ENCODE measurements at regions not wholly inside any gene's neighbourhood (a gene's known extent, or its start where the extent isn't known, plus 50 kb on each side); places are given as distances from the start of the nearest gene placed in this dataset.
"Not testable (repeated sequence)": the region's sequence is repeated elsewhere in the genome, so short reads cannot be mapped to it uniquely, and the experiment has no call there.

- TF ChIP-seq EZH2 (IDR thresholded peaks at IDR 0.05; ENCODE audit: low read length, missing control alignments) (no peak), CTCF (conservative IDR thresholded peaks at IDR 0.05 in 1 of 2, IDR thresholded peaks at IDR 0.05 in 1 of 2; ENCODE audit: low read depth in 1 of 2, low read length in 2 of 2) (no peak)
- no peaks in the 10 kb centered on the region for H3K9me3 ChIP-seq (ENCODE audit: control insufficient read depth, insufficient read depth, low read depth, low read length)
- DNase-seq (ENCODE audit: low read depth in 2 of 2): no peak
- H3K9ac ChIP-seq (ENCODE audit: insufficient read depth, low read length): no peak overlapping the region
- H3K27ac ChIP-seq (ENCODE audit: insufficient read depth, low read length): no peak overlapping the region
- no peaks in the 10 kb centered on the region for H3K4me1 ChIP-seq (ENCODE audit: control insufficient read depth, extremely low read depth, insufficient read depth, low read length)
- no peak overlapping the region for H3K4me2 ChIP-seq (ENCODE audit: extremely low read depth, insufficient read depth, low read length)
- no peaks in the 10 kb centered on the region for H3K36me3 ChIP-seq (ENCODE audit: control insufficient read depth, insufficient read depth, low read length)
- H3K27me3 ChIP-seq (ENCODE audit: control insufficient read depth, insufficient read depth, low read length): no peaks in the 10 kb centered on the region
- no peak overlapping the region for H3K4me3 ChIP-seq (replicated peaks in 1 of 4; ENCODE audit: control extremely low read depth in 1 of 4, insufficient read depth in 1 of 4, low read depth in 3 of 4, low read length in 4 of 4)
- no peak overlapping the region for H2AFZ ChIP-seq (ENCODE audit: low read length)
- H4K20me1 ChIP-seq (ENCODE audit: control insufficient read depth, extremely low read depth, insufficient read depth, low read length): no peaks in the 10 kb centered on the region
- no peaks in the 10 kb centered on the region for H3K79me2 ChIP-seq (ENCODE audit: control insufficient read depth, insufficient read depth, low read length)
Measured at GRCh38 chr2:190591437-190591836, 56.9 kb upstream of the NEMP2 start.

DNA sequence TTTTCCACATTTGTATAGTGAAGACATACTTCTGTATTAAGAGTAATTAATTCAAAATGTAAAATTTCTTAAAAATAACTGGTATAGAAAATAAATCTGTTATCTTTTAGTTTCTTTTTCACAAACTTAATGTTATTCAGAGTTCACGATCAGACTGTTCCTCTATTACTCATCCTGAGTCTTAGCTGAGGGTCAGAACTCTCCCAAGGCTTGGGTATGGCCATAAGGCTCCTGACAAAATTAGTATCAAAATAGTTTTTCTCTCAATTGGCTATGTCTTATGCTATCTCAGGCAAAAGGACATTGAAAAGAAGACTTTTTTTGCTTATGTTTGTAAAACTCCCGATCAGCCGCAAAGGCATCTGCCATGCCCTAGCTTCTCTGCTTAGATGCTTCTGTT, 56.1 kb upstream of the NAB1 start:
- H2AFZ ChIP-seq (ENCODE audit: low read length): no peak overlapping the region
- H3K27me3 ChIP-seq (ENCODE audit: control insufficient read depth, insufficient read depth, low read length): no peaks in the 10 kb centered on the region
- TF ChIP-seq EZH2 (IDR thresholded peaks at IDR 0.05; ENCODE audit: low read length, missing control alignments): no peak
- no peak for TF ChIP-seq CTCF (conservative IDR thresholded peaks at IDR 0.05 in 1 of 2, IDR thresholded peaks at IDR 0.05 in 1 of 2; ENCODE audit: low read depth in 1 of 2, low read length in 2 of 2)
- no peak overlapping the region for H3K4me2 ChIP-seq (ENCODE audit: extremely low read depth, insufficient read depth, low read length)
- no peaks in the 10 kb centered on the region for H3K9me3 ChIP-seq (ENCODE audit: control insufficient read depth, insufficient read depth, low read depth, low read length)
- H3K36me3 ChIP-seq (ENCODE audit: control insufficient read depth, insufficient read depth, low read length): no peaks in the 10 kb centered on the region
- H3K9ac ChIP-seq (ENCODE audit: insufficient read depth, low read length): no peak overlapping the region
- peak in 1 of 2 donors; percentile 27 for DNase-seq (ENCODE audit: low read depth in 2 of 2)
- H3K4me1 ChIP-seq (ENCODE audit: control insufficient read depth, extremely low read depth, insufficient read depth, low read length): no peaks in the 10 kb centered on the region
- H3K79me2 ChIP-seq (ENCODE audit: control insufficient read depth, insufficient read depth, low read length): no peaks in the 10 kb centered on the region
- no peaks in the 10 kb centered on the region for H4K20me1 ChIP-seq (ENCODE audit: control insufficient read depth, extremely low read depth, insufficient read depth, low read length)
- no peak overlapping the region for H3K27ac ChIP-seq (ENCODE audit: insufficient read depth, low read length)
- H3K4me3 ChIP-seq (replicated peaks in 1 of 4; ENCODE audit: control extremely low read depth in 1 of 4, insufficient read depth in 1 of 4, low read depth in 3 of 4, low read length in 4 of 4): no peak overlapping the region

DNA sequence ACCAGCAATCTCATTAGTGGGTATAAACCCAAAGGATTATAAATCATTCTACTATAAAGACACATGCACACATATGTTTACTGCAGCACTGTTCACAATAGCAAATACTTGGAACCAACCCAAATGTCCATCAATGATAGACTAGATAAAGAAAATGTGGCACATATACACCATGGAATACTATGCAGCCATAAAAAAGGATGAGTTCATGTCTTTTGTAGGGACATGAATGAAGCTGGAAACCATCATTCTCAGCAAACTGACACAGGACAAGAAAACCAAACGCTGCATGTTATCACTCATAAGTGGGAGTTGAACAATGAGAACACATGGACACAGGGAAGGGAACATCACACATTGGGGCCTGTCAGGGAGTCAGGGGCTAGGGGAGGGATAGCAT, 53.0 kb upstream of the NAB1 start:
- H3K4me2 ChIP-seq (ENCODE audit: extremely low read depth, insufficient read depth, low read length); H3K9me3 ChIP-seq (ENCODE audit: control insufficient read depth, insufficient read depth, low read depth, low read length); H3K79me2 ChIP-seq (ENCODE audit: control insufficient read depth, insufficient read depth, low read length); H3K27ac ChIP-seq (ENCODE audit: insufficient read depth, low read length); H2AFZ ChIP-seq (ENCODE audit: low read length); DNase-seq (ENCODE audit: low read depth in 2 of 2); H3K9ac ChIP-seq (ENCODE audit: insufficient read depth, low read length); H3K27me3 ChIP-seq (ENCODE audit: control insufficient read depth, insufficient read depth, low read length); H4K20me1 ChIP-seq (ENCODE audit: control insufficient read depth, extremely low read depth, insufficient read depth, low read length); H3K4me1 ChIP-seq (ENCODE audit: control insufficient read depth, extremely low read depth, insufficient read depth, low read length); H3K4me3 ChIP-seq (replicated peaks in 1 of 4; ENCODE audit: control extremely low read depth in 1 of 4, insufficient read depth in 1 of 4, low read depth in 3 of 4, low read length in 4 of 4); H3K36me3 ChIP-seq (ENCODE audit: control insufficient read depth, insufficient read depth, low read length): not testable (repeated sequence)

GRCh38 chr2:190596993-190597392, 51.9 kb upstream of the NAB1 start:
- Histone ChIP-seq H3K9ac (ENCODE audit: insufficient read depth, low read length) (no peak overlapping the region), H3K27ac (ENCODE audit: insufficient read depth, low read length) (no peak overlapping the region), H2AFZ (ENCODE audit: low read length) (no peak overlapping the region), H3K4me2 (ENCODE audit: extremely low read depth, insufficient read depth, low read length) (no peak overlapping the region), H3K79me2 (ENCODE audit: control insufficient read depth, insufficient read depth, low read length) (no peaks in the 10 kb centered on the region), H3K9me3 (ENCODE audit: control insufficient read depth, insufficient read depth, low read depth, low read length) (no peaks in the 10 kb centered on the region), H3K4me1 (ENCODE audit: control insufficient read depth, extremely low read depth, insufficient read depth, low read length) (no peaks in the 10 kb centered on the region), H3K36me3 (ENCODE audit: control insufficient read depth, insufficient read depth, low read length) (no peaks in the 10 kb centered on the region), H4K20me1 (ENCODE audit: control insufficient read depth, extremely low read depth, insufficient read depth, low read length) (no peaks in the 10 kb centered on the region), H3K27me3 (ENCODE audit: control insufficient read depth, insufficient read depth, low read length) (no peaks in the 10 kb centered on the region), H3K4me3 (replicated peaks in 1 of 4; ENCODE audit: control extremely low read depth in 1 of 4, insufficient read depth in 1 of 4, low read depth in 3 of 4, low read length in 4 of 4) (no peak overlapping the region)
- no peak for DNase-seq (ENCODE audit: low read depth in 2 of 2)
- TF ChIP-seq CTCF (conservative IDR thresholded peaks at IDR 0.05 in 1 of 2, IDR thresholded peaks at IDR 0.05 in 1 of 2; ENCODE audit: low read depth in 1 of 2, low read length in 2 of 2) (no peak), EZH2 (IDR thresholded peaks at IDR 0.05; ENCODE audit: low read length, missing control alignments) (no peak)
